ENCODE measurements at regions not wholly inside any gene's neighbourhood (a gene's known extent, or its start where the extent isn't known, plus 50 kb on each side); places are given as distances from the start of the nearest gene placed in this dataset.

GRCh38 chr3:5510300-5510699 lies 322.8 kb downstream of the EDEM1 start:
- TF ChIP-seq CTCF (conservative IDR thresholded peaks at IDR 0.05) (no peak), ZFX (IDR thresholded peaks at IDR 0.05) (no peak)
